ENCODE measurements at regions not wholly inside any gene's neighbourhood (a gene's known extent, or its start where the extent isn't known, plus 50 kb on each side); places are given as distances from the start of the nearest gene placed in this dataset.

- Mint-ChIP-seq H3K4me1 (ENCODE audit: unreplicated experiment) (peaks cover 3% of the 10 kb centered on the region), H3K4me3 (ENCODE audit: unreplicated experiment) (no peak overlapping the region), H3K27me3 (ENCODE audit: unreplicated experiment) (no peaks in the 10 kb centered on the region), H3K36me3 (ENCODE audit: low read depth, unreplicated experiment) (no peaks in the 10 kb centered on the region), H3K9me3 (ENCODE audit: unreplicated experiment) (no peaks in the 10 kb centered on the region), H3K27ac (ENCODE audit: unreplicated experiment) (no peak overlapping the region)
- peak; percentile 53 for TF ChIP-seq CTCF (IDR thresholded peaks at IDR 0.05; ENCODE audit: unreplicated experiment)
- no peak for DNase-seq (ENCODE audit: low spot score)
These were observed 114.3 kb upstream of the ARL4C start for GRCh38 chr2:234611209-234611608.

- DNase-seq (ENCODE audit: low spot score) = no peak
- no peak overlapping the region for H3K27ac Mint-ChIP-seq (ENCODE audit: unreplicated experiment)
- no peaks in the 10 kb centered on the region for H3K4me1 Mint-ChIP-seq (ENCODE audit: unreplicated experiment)
- peaks cover 3% of the 10 kb centered on the region for H3K27me3 Mint-ChIP-seq (ENCODE audit: unreplicated experiment)
- no peak overlapping the region for H3K4me3 Mint-ChIP-seq (ENCODE audit: unreplicated experiment)
- H3K9me3 Mint-ChIP-seq (ENCODE audit: unreplicated experiment) = no peaks in the 10 kb centered on the region
- TF ChIP-seq CTCF (IDR thresholded peaks at IDR 0.05; ENCODE audit: unreplicated experiment) = no peak
- H3K36me3 Mint-ChIP-seq (ENCODE audit: low read depth, unreplicated experiment) = no peaks in the 10 kb centered on the region
These were observed 112.1 kb upstream of the ARL4C start for GRCh38 chr2:234608946-234609345.

GRCh38 chr2:234607691-234608090 is 110.8 kb upstream of the ARL4C start:
- no peaks in the 10 kb centered on the region for H3K36me3 Mint-ChIP-seq (ENCODE audit: low read depth, unreplicated experiment)
- no peak overlapping the region for H3K4me3 Mint-ChIP-seq (ENCODE audit: unreplicated experiment)
- no peak for DNase-seq (ENCODE audit: low spot score)
- H3K4me1 Mint-ChIP-seq (ENCODE audit: unreplicated experiment) = no peaks in the 10 kb centered on the region
- TF ChIP-seq CTCF (IDR thresholded peaks at IDR 0.05; ENCODE audit: unreplicated experiment) = no peak
- peaks cover 3% of the 10 kb centered on the region for H3K27me3 Mint-ChIP-seq (ENCODE audit: unreplicated experiment)
- no peak overlapping the region for H3K27ac Mint-ChIP-seq (ENCODE audit: unreplicated experiment)
- no peaks in the 10 kb centered on the region for H3K9me3 Mint-ChIP-seq (ENCODE audit: unreplicated experiment)

- no peak for TF ChIP-seq CTCF (IDR thresholded peaks at IDR 0.05; ENCODE audit: unreplicated experiment)
- Mint-ChIP-seq H3K4me1 (ENCODE audit: unreplicated experiment) (no peaks in the 10 kb centered on the region), H3K27ac (ENCODE audit: unreplicated experiment) (no peak overlapping the region), H3K4me3 (ENCODE audit: unreplicated experiment) (no peak overlapping the region), H3K9me3 (ENCODE audit: unreplicated experiment) (no peaks in the 10 kb centered on the region), H3K27me3 (ENCODE audit: unreplicated experiment) (peaks cover 3% of the 10 kb centered on the region), H3K36me3 (ENCODE audit: low read depth, unreplicated experiment) (no peaks in the 10 kb centered on the region)
- no peak for DNase-seq (ENCODE audit: low spot score)
These were observed 110.0 kb upstream of the ARL4C start for GRCh38 chr2:234606896-234607295.

GRCh38 chr2:234603619-234604018 is 106.7 kb upstream of the ARL4C start:
- TF ChIP-seq CTCF (IDR thresholded peaks at IDR 0.05; ENCODE audit: unreplicated experiment) = no peak
- no peak overlapping the region for H3K27ac Mint-ChIP-seq (ENCODE audit: unreplicated experiment)
- DNase-seq (ENCODE audit: low spot score) = no peak

More at GRCh38 chr2:234603619-234604018, 106.7 kb upstream of the ARL4C start:
- no peaks in the 10 kb centered on the region for H3K4me1 Mint-ChIP-seq (ENCODE audit: unreplicated experiment)
- no peaks in the 10 kb centered on the region for H3K9me3 Mint-ChIP-seq (ENCODE audit: unreplicated experiment)
- H3K27me3 Mint-ChIP-seq (ENCODE audit: unreplicated experiment) = peaks cover 3% of the 10 kb centered on the region
- H3K36me3 Mint-ChIP-seq (ENCODE audit: low read depth, unreplicated experiment) = no peaks in the 10 kb centered on the region
- no peak overlapping the region for H3K4me3 Mint-ChIP-seq (ENCODE audit: unreplicated experiment)
